ENCODE measurements at regions not wholly inside any gene's neighbourhood (a gene's known extent, or its start where the extent isn't known, plus 50 kb on each side); places are given as distances from the start of the nearest gene placed in this dataset.

DNA sequence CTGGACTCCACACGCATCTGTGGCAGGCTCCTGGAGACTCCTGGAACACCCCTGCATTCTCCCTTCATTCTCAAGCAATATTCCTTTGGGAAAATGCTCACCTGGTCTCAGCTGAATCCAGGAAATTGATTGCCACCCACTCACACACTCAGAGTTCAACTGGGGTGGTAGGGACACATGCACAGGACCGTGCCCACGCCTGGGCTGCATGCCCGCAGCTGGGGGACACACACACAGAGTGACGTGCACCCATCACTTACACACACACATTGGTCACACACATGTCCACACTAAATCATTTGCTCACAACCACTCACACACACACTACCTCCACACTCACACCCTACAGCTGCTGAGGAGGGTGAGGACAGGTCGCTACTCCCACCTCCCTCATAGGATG, 84.8 kb downstream of the ENGASE start:
- Histone ChIP-seq H3K4me2 (ENCODE audit: low read depth, low read length, poor library complexity, severe bottlenecking) (no peak overlapping the region), H3K4me1 (ENCODE audit: insufficient read depth, low read length, poor library complexity, severe bottlenecking) (no peaks in the 10 kb centered on the region), H3K4me3 (ENCODE audit: low read length, poor library complexity, severe bottlenecking) (no peak overlapping the region), H2AFZ (ENCODE audit: low read length) (no peak overlapping the region), H3K27me3 (ENCODE audit: insufficient read depth, low read length, poor library complexity, severe bottlenecking) (no peaks in the 10 kb centered on the region), H3K9me3 (ENCODE audit: insufficient read depth, low read depth, low read length) (no peaks in the 10 kb centered on the region), H3K9me2 (replicated peaks; ENCODE audit: low read depth, low read length) (no peaks in the 10 kb centered on the region), H3K79me2 (ENCODE audit: insufficient read depth, low read length) (no peaks in the 10 kb centered on the region), H4K20me1 (ENCODE audit: insufficient read depth, low read length, poor library complexity, severe bottlenecking) (no peaks in the 10 kb centered on the region), H3K9ac (ENCODE audit: low read depth, low read length, poor library complexity, severe bottlenecking) (no peak overlapping the region), H3K36me3 (ENCODE audit: insufficient read depth, low read length) (no peaks in the 10 kb centered on the region), H3F3A (ENCODE audit: low read depth) (no peaks in the 10 kb centered on the region)
- TF ChIP-seq, protein P1, sequence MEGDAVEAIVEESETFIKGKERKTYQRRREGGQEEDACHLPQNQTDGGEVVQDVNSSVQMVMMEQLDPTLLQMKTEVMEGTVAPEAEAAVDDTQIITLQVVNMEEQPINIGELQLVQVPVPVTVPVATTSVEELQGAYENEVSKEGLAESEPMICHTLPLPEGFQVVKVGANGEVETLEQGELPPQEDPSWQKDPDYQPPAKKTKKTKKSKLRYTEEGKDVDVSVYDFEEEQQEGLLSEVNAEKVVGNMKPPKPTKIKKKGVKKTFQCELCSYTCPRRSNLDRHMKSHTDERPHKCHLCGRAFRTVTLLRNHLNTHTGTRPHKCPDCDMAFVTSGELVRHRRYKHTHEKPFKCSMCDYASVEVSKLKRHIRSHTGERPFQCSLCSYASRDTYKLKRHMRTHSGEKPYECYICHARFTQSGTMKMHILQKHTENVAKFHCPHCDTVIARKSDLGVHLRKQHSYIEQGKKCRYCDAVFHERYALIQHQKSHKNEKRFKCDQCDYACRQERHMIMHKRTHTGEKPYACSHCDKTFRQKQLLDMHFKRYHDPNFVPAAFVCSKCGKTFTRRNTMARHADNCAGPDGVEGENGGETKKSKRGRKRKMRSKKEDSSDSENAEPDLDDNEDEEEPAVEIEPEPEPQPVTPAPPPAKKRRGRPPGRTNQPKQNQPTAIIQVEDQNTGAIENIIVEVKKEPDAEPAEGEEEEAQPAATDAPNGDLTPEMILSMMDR (conservative IDR thresholded peaks at IDR 0.05; ENCODE audit: low read length): no peak
- TF ChIP-seq EZH2phosphoT487 (IDR thresholded peaks at IDR 0.05; ENCODE audit: borderline replicate concordance): no peak

DNA sequence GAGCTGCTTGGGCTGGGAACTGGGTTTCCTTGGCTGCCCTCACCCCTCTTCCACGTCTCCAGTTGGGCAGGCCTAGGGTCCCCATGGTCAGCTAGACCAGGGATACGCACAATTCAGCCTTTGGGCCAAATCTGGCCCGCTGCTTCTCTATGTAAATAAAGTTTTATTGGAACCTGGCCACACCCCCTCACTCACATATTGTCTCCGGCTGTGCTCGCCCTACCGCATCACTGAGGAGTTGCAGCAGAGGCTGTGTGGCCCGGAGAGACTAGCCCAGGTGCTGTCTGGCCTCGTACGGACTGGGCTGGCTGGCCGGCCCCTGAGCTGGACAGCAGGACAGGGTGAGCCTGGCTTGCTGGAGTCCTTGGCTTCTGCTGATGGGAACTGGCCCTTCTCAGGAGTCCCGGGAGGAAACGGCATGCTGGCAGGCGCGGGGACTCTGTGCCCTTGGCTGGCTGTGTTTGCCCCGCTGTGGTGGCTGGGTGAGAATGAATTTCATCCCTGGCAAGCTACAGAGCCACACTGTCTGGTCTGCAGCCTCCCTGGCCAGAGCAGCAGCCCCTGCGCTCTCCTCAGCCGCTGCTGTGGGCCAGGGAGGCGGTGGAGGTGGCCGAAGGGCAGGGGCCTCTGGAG, 82.0 kb downstream of the ENGASE start:
- TF ChIP-seq, protein P1 (conservative IDR thresholded peaks at IDR 0.05; ENCODE audit: low read length): no peak
- no peak for TF ChIP-seq EZH2phosphoT487 (IDR thresholded peaks at IDR 0.05; ENCODE audit: borderline replicate concordance)
- no peaks in the 10 kb centered on the region for H3K9me2 ChIP-seq (replicated peaks; ENCODE audit: low read depth, low read length)
- no peaks in the 10 kb centered on the region for H3K9me3 ChIP-seq (ENCODE audit: insufficient read depth, low read depth, low read length)
- no peak overlapping the region for H3K4me2 ChIP-seq (ENCODE audit: low read depth, low read length, poor library complexity, severe bottlenecking)
- H3F3A ChIP-seq (ENCODE audit: low read depth): no peaks in the 10 kb centered on the region
- no peak overlapping the region for H3K4me3 ChIP-seq (ENCODE audit: low read length, poor library complexity, severe bottlenecking)
- H2AFZ ChIP-seq (ENCODE audit: low read length): no peak overlapping the region
- H3K27me3 ChIP-seq (ENCODE audit: insufficient read depth, low read length, poor library complexity, severe bottlenecking): no peaks in the 10 kb centered on the region
- H3K79me2 ChIP-seq (ENCODE audit: insufficient read depth, low read length): no peaks in the 10 kb centered on the region
- H3K4me1 ChIP-seq (ENCODE audit: insufficient read depth, low read length, poor library complexity, severe bottlenecking): no peaks in the 10 kb centered on the region
- H4K20me1 ChIP-seq (ENCODE audit: insufficient read depth, low read length, poor library complexity, severe bottlenecking): no peaks in the 10 kb centered on the region
- H3K9ac ChIP-seq (ENCODE audit: low read depth, low read length, poor library complexity, severe bottlenecking): no peak overlapping the region
- H3K36me3 ChIP-seq (ENCODE audit: insufficient read depth, low read length): no peaks in the 10 kb centered on the region

DNA sequence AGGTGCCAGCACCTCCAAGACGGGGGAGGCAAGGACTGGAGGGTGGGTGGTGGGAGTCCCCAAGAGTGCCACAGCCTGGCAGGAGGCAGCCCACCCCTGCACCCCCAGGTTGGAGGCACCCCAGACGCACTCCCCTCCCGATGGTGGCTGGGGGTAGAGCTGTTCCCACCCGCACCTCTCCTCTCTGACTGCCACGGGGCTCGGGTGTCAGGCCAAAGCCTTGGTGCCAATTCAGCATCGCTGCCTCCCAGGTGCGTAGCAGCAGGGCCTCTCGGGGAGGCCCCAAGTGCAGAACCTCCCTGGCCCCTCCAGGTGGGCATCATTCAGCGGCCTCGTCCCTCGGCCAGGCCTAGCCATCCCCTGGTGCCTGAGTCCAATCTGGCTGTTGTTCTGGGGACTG, 81.1 kb downstream of the ENGASE start:
- no peaks in the 10 kb centered on the region for H3K36me3 ChIP-seq (ENCODE audit: insufficient read depth, low read length)
- no peak overlapping the region for H3K4me3 ChIP-seq (ENCODE audit: low read length, poor library complexity, severe bottlenecking)
- no peak overlapping the region for H2AFZ ChIP-seq (ENCODE audit: low read length)
- H3K27me3 ChIP-seq (ENCODE audit: insufficient read depth, low read length, poor library complexity, severe bottlenecking): no peaks in the 10 kb centered on the region
- H3K9me3 ChIP-seq (ENCODE audit: insufficient read depth, low read depth, low read length): no peaks in the 10 kb centered on the region
- H4K20me1 ChIP-seq (ENCODE audit: insufficient read depth, low read length, poor library complexity, severe bottlenecking): no peaks in the 10 kb centered on the region
- no peaks in the 10 kb centered on the region for H3K79me2 ChIP-seq (ENCODE audit: insufficient read depth, low read length)
- H3F3A ChIP-seq (ENCODE audit: low read depth): no peaks in the 10 kb centered on the region
- H3K4me1 ChIP-seq (ENCODE audit: insufficient read depth, low read length, poor library complexity, severe bottlenecking): no peaks in the 10 kb centered on the region
- no peaks in the 10 kb centered on the region for H3K9me2 ChIP-seq (replicated peaks; ENCODE audit: low read depth, low read length)
- TF ChIP-seq EZH2phosphoT487 (IDR thresholded peaks at IDR 0.05; ENCODE audit: borderline replicate concordance): no peak
- TF ChIP-seq, protein P1 (conservative IDR thresholded peaks at IDR 0.05; ENCODE audit: low read length): no peak
- no peak overlapping the region for H3K4me2 ChIP-seq (ENCODE audit: low read depth, low read length, poor library complexity, severe bottlenecking)
- no peak overlapping the region for H3K9ac ChIP-seq (ENCODE audit: low read depth, low read length, poor library complexity, severe bottlenecking)
